ENCODE measurements at regions not wholly inside any gene's neighbourhood (a gene's known extent, or its start where the extent isn't known, plus 50 kb on each side); places are given as distances from the start of the nearest gene placed in this dataset.

DNA sequence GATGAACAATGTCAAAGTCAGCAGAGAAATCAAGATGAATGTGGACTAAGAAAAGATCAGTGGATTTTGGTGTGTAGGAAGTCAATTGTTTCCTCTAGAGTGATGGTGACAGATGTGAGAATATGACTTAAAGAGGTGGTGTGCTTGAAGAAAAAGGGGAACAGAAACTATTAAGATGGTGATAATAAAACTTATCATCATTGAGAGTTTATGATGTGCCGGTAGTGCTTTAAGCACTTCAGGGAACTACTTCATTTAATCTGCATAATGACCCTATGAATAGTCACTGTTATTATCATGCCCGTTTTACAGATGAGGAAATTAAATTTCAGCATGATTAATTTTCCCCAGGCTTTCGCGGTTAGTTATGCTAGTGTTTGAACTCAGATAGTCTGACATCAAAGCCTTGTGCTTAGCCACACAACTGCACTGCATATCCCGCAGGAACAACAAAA, 246.9 kb upstream of the LRRC7 start:
- TF ChIP-seq, protein P1, sequence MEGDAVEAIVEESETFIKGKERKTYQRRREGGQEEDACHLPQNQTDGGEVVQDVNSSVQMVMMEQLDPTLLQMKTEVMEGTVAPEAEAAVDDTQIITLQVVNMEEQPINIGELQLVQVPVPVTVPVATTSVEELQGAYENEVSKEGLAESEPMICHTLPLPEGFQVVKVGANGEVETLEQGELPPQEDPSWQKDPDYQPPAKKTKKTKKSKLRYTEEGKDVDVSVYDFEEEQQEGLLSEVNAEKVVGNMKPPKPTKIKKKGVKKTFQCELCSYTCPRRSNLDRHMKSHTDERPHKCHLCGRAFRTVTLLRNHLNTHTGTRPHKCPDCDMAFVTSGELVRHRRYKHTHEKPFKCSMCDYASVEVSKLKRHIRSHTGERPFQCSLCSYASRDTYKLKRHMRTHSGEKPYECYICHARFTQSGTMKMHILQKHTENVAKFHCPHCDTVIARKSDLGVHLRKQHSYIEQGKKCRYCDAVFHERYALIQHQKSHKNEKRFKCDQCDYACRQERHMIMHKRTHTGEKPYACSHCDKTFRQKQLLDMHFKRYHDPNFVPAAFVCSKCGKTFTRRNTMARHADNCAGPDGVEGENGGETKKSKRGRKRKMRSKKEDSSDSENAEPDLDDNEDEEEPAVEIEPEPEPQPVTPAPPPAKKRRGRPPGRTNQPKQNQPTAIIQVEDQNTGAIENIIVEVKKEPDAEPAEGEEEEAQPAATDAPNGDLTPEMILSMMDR (IDR thresholded peaks at IDR 0.05), result no peak
- TF ChIP-seq POLR2AphosphoS5 (IDR thresholded peaks at IDR 0.05) (no peak), POLR2A (IDR thresholded peaks at IDR 0.05) (no peak)

All from breast epithelium (tissue), 3 donors.